HG02763 (cell line): ENCODE measurements at regions not wholly inside any gene's neighbourhood (a gene's known extent, or its start where the extent isn't known, plus 50 kb on each side); places are given as distances from the start of the nearest gene placed in this dataset.
"Not testable (repeated sequence)": the region's sequence is repeated elsewhere in the genome, so short reads cannot be mapped to it uniquely, and the experiment has no call there.

ENCODE experiments used
- ATAC-seq: cut with Tn5 transposase; IDR thresholded peaks from one replicate; pipeline ENCODE4 v1.9.1; 2021; ENCODE audit warnings: mild to moderate bottlenecking, moderate library complexity; ENCODE audit not compliant: unreplicated experiment

GRCh38 chr10:117601716-117602115 is 59.2 kb downstream of the EMX2 start:
- no peak for ATAC-seq

- no peak for ATAC-seq
These were observed 60.5 kb downstream of the EMX2 start for GRCh38 chr10:117603081-117603480.

- no peak for ATAC-seq
These were observed 61.2 kb downstream of the EMX2 start for GRCh38 chr10:117603726-117604125.

GRCh38 chr10:117609095-117609795 is 66.7 kb downstream of the EMX2 start:
- ATAC-seq, result no peak

- ATAC-seq, result no peak
These were observed 67.2 kb downstream of the EMX2 start for GRCh38 chr10:117609796-117610170.

GRCh38 chr10:117610321-117610720 is 67.8 kb downstream of the EMX2 start:
- ATAC-seq, result no peak

- no peak for ATAC-seq
These were observed 69.6 kb downstream of the EMX2 start for GRCh38 chr10:117612113-117612512.

GRCh38 chr10:117615649-117616048 is 73.1 kb downstream of the EMX2 start:
- no peak for ATAC-seq

GRCh38 chr10:117616179-117616578 is 73.6 kb downstream of the EMX2 start:
- no peak for ATAC-seq

GRCh38 chr10:117617086-117617485 is 74.5 kb downstream of the EMX2 start:
- ATAC-seq, result no peak

GRCh38 chr10:117617659-117618058 is 75.1 kb downstream of the EMX2 start:
- ATAC-seq, result no peak

GRCh38 chr10:117619223-117619622 is 76.7 kb downstream of the EMX2 start:
- no peak for ATAC-seq

GRCh38 chr10:117619707-117620405 is 77.3 kb downstream of the EMX2 start:
- no peak for ATAC-seq

- ATAC-seq, result no peak
These were observed 78.7 kb downstream of the EMX2 start for GRCh38 chr10:117621196-117621595.

- no peak for ATAC-seq
These were observed 79.4 kb downstream of the EMX2 start for GRCh38 chr10:117621795-117622420.

- no peak for ATAC-seq
These were observed 80.1 kb downstream of the EMX2 start for GRCh38 chr10:117622471-117623184.

- ATAC-seq, result no peak
These were observed 83.7 kb downstream of the EMX2 start for GRCh38 chr10:117626228-117626627.

GRCh38 chr10:117627561-117627960 is 85.0 kb downstream of the EMX2 start:
- ATAC-seq, result no peak

- ATAC-seq, result not testable (repeated sequence)
These were observed 87.2 kb downstream of the EMX2 start for GRCh38 chr10:117629717-117630116.

- ATAC-seq, result no peak
These were observed 89.0 kb downstream of the EMX2 start for GRCh38 chr10:117631276-117632145.

- no peak for ATAC-seq
These were observed 89.9 kb downstream of the EMX2 start for GRCh38 chr10:117632406-117632805.
